ENCODE measurements at regions not wholly inside any gene's neighbourhood (a gene's known extent, or its start where the extent isn't known, plus 50 kb on each side); places are given as distances from the start of the nearest gene placed in this dataset.

- intact Hi-C loops (cut with DNase I), result no loop called here
- H3K9me3 ChIP-seq (ENCODE audit: control insufficient read depth, low read length), result no peaks in the 10 kb centered on the region
- H3K4me3 ChIP-seq (ENCODE audit: low read length), result no peak overlapping the region
- WGBS, result 1% methylated on average over 33 of the region's 33 CpGs
- H3K27me3 ChIP-seq (ENCODE audit: control insufficient read depth, insufficient read depth), result no peaks in the 10 kb centered on the region
- ATAC-seq, result no peak
- DNase-seq, result no peak
- no peaks in the 10 kb centered on the region for H3K4me1 ChIP-seq (ENCODE audit: control insufficient read depth, insufficient read depth, low read length)
- H3K27ac ChIP-seq (ENCODE audit: low read length), result no peak overlapping the region
Observed at GRCh38 chrX:125202591-125203248, 117.0 kb upstream of the TEX13C start.

- Histone ChIP-seq H3K4me3 (ENCODE audit: low read length) (peak overlapping the region; percentile 4), H3K27ac (ENCODE audit: low read length) (no peak overlapping the region), H3K9me3 (ENCODE audit: control insufficient read depth, low read length) (no peaks in the 10 kb centered on the region), H3K27me3 (ENCODE audit: control insufficient read depth, insufficient read depth) (no peaks in the 10 kb centered on the region), H3K4me1 (ENCODE audit: control insufficient read depth, insufficient read depth, low read length) (no peaks in the 10 kb centered on the region)
- DNase-seq, result peak in 1 of 3 donors; percentile 12
- no peak for ATAC-seq
- intact Hi-C loops (cut with DNase I), result no loop called here
- WGBS, result under 1% methylated on average over 25 of the region's 25 CpGs
Observed at GRCh38 chrX:125203365-125203736, 116.3 kb upstream of the TEX13C start.

- Histone ChIP-seq H3K27me3 (ENCODE audit: control insufficient read depth, insufficient read depth) (no peaks in the 10 kb centered on the region), H3K27ac (ENCODE audit: low read length) (no peak overlapping the region), H3K4me1 (ENCODE audit: control insufficient read depth, insufficient read depth, low read length) (no peaks in the 10 kb centered on the region), H3K9me3 (ENCODE audit: control insufficient read depth, low read length) (no peaks in the 10 kb centered on the region), H3K4me3 (ENCODE audit: low read length) (peak overlapping the region; percentile 19)
- DNase-seq (peak; percentile 22 to 60 (median 34)), ATAC-seq (peak; percentile 41 to 63)
- WGBS, result under 1% methylated on average over 63 of the region's 63 CpGs
- intact Hi-C loops (cut with DNase I), result no loop called here
Observed at GRCh38 chrX:125203737-125204578, 115.7 kb upstream of the TEX13C start.

GRCh38 chrX:125204681-125205132 lies 115.0 kb upstream of the TEX13C start:
- H3K27ac ChIP-seq (ENCODE audit: low read length), result no peak overlapping the region
- DNase-seq (no peak), ATAC-seq (no peak)
- H3K4me1 ChIP-seq (ENCODE audit: control insufficient read depth, insufficient read depth, low read length), result no peaks in the 10 kb centered on the region
- WGBS, result 0% methylated on average over 22 of the region's 22 CpGs
- no peaks in the 10 kb centered on the region for H3K9me3 ChIP-seq (ENCODE audit: control insufficient read depth, low read length)
- intact Hi-C loops (cut with DNase I), result no loop called here
- peak overlapping the region; percentile 19 for H3K4me3 ChIP-seq (ENCODE audit: low read length)
- H3K27me3 ChIP-seq (ENCODE audit: control insufficient read depth, insufficient read depth), result no peaks in the 10 kb centered on the region

GRCh38 chrX:125205133-125205917 lies 114.3 kb upstream of the TEX13C start:
- no peak overlapping the region for H3K27ac ChIP-seq (ENCODE audit: low read length)
- DNase-seq (peak; percentile 34 to 60 (median 55)), ATAC-seq (peak; percentile 56 to 65)
- WGBS, result 1% methylated on average over 48 of the region's 48 CpGs
- intact Hi-C loops (cut with DNase I), result no loop called here
- peak overlapping the region; percentile 19 for H3K4me3 ChIP-seq (ENCODE audit: low read length)
- H3K27me3 ChIP-seq (ENCODE audit: control insufficient read depth, insufficient read depth), result no peaks in the 10 kb centered on the region
- no peaks in the 10 kb centered on the region for H3K9me3 ChIP-seq (ENCODE audit: control insufficient read depth, low read length)
- no peaks in the 10 kb centered on the region for H3K4me1 ChIP-seq (ENCODE audit: control insufficient read depth, insufficient read depth, low read length)

GRCh38 chrX:125205918-125206665 lies 113.6 kb upstream of the TEX13C start:
- Histone ChIP-seq H3K9me3 (ENCODE audit: control insufficient read depth, low read length) (no peaks in the 10 kb centered on the region), H3K27me3 (ENCODE audit: control insufficient read depth, insufficient read depth) (no peaks in the 10 kb centered on the region), H3K4me1 (ENCODE audit: control insufficient read depth, insufficient read depth, low read length) (no peaks in the 10 kb centered on the region), H3K4me3 (ENCODE audit: low read length) (peak overlapping the region; percentile 19), H3K27ac (ENCODE audit: low read length) (no peak overlapping the region)
- ATAC-seq, result no peak
- intact Hi-C loops (cut with DNase I), result no loop called here
- 7% methylated on average over 25 of the region's 25 CpGs for WGBS
- DNase-seq, result peak in 2 of 3 donors; percentile 12 to 24

GRCh38 chrX:125210146-125210545 lies 109.5 kb upstream of the TEX13C start:
- H3K27ac ChIP-seq (ENCODE audit: low read length), result no peak overlapping the region
- no peaks in the 10 kb centered on the region for H3K27me3 ChIP-seq (ENCODE audit: control insufficient read depth, insufficient read depth)
- no peaks in the 10 kb centered on the region for H3K4me1 ChIP-seq (ENCODE audit: control insufficient read depth, insufficient read depth, low read length)
- no peaks in the 10 kb centered on the region for H3K9me3 ChIP-seq (ENCODE audit: control insufficient read depth, low read length)
- H3K4me3 ChIP-seq (ENCODE audit: low read length), result no peak overlapping the region
- DNase-seq, result no peak
- intact Hi-C loops (cut with DNase I), result no loop called here
- ATAC-seq, result no peak
- 54% methylated on average over 1 of the region's 1 CpG for WGBS

GRCh38 chrX:125219852-125220251 lies 99.8 kb upstream of the TEX13C start:
- H3K4me3 ChIP-seq (ENCODE audit: low read length), result no peak overlapping the region
- H3K4me1 ChIP-seq (ENCODE audit: control insufficient read depth, insufficient read depth, low read length), result no peaks in the 10 kb centered on the region
- WGBS, result 56% methylated on average over 4 of the region's 4 CpGs
- intact Hi-C loops (cut with DNase I), result no loop called here
- ATAC-seq, result no peak
- no peak for DNase-seq
- no peaks in the 10 kb centered on the region for H3K27me3 ChIP-seq (ENCODE audit: control insufficient read depth, insufficient read depth)
- H3K9me3 ChIP-seq (ENCODE audit: control insufficient read depth, low read length), result no peaks in the 10 kb centered on the region
- H3K27ac ChIP-seq (ENCODE audit: low read length), result no peak overlapping the region

GRCh38 chrX:125236955-125237354 lies 82.7 kb upstream of the TEX13C start:
- DNase-seq (no peak), ATAC-seq (no peak)
- no peak overlapping the region for H3K27ac ChIP-seq (ENCODE audit: low read length)
- no peak overlapping the region for H3K4me3 ChIP-seq (ENCODE audit: low read length)
- no peaks in the 10 kb centered on the region for H3K27me3 ChIP-seq (ENCODE audit: control insufficient read depth, insufficient read depth)
- H3K9me3 ChIP-seq (ENCODE audit: control insufficient read depth, low read length), result no peaks in the 10 kb centered on the region
- WGBS, result 36% methylated on average over 1 of the region's 1 CpG
- H3K4me1 ChIP-seq (ENCODE audit: control insufficient read depth, insufficient read depth, low read length), result no peaks in the 10 kb centered on the region
- intact Hi-C loops (cut with DNase I), result no loop called here

GRCh38 chrX:125248931-125249330 lies 70.7 kb upstream of the TEX13C start:
- intact Hi-C loops (cut with DNase I), result no loop called here
- ATAC-seq (no peak), DNase-seq (no peak)
- no peak overlapping the region for H3K27ac ChIP-seq (ENCODE audit: low read length)
- H3K4me3 ChIP-seq (ENCODE audit: low read length), result no peak overlapping the region
- no peaks in the 10 kb centered on the region for H3K4me1 ChIP-seq (ENCODE audit: control insufficient read depth, insufficient read depth, low read length)
- H3K27me3 ChIP-seq (ENCODE audit: control insufficient read depth, insufficient read depth), result no peaks in the 10 kb centered on the region
- H3K9me3 ChIP-seq (ENCODE audit: control insufficient read depth, low read length), result no peaks in the 10 kb centered on the region

Measured in right cardiac atrium (tissue), 5 donors.